Sigmoid colon (tissue), 6 donors: ENCODE measurements at regions not wholly inside any gene's neighbourhood (a gene's known extent, or its start where the extent isn't known, plus 50 kb on each side); places are given as distances from the start of the nearest gene placed in this dataset.

Experiments used
- DNase-seq: peaks from one replicate; pipeline ENCODE4 v3.0.0-alpha.2; 2019
- H3K27ac ChIP-seq, 4 donors: fragments of 200-600 bp; sonication (generic); one replicate each; pipeline ENCODE4 v1.5.1; 2016 to 2019; ENCODE audit warnings: mild to moderate bottlenecking in 1 of 4
- H3K27me3 ChIP-seq, 3 donors: fragments of 200-600 bp; sonication (generic); one replicate each; pipeline ENCODE4 v1.5.1; 2019; ENCODE audit warnings: mild to moderate bottlenecking in 1 of 3
- H3K36me3 ChIP-seq, 4 donors: fragments of 200-600 bp; sonication (generic); one replicate each; pipeline ENCODE4 v1.5.1; 2016 to 2019
- H3K4me1 ChIP-seq, 4 donors: fragments of 200-600 bp; sonication (generic); one replicate each; pipeline ENCODE4 v1.5.1; 2017 to 2019
- H3K4me3 ChIP-seq, 4 donors: fragments of 200-600 bp; sonication (generic); one replicate each; pipeline ENCODE4 v1.5.1; 2017 to 2019; ENCODE audit warnings: mild to moderate bottlenecking in 2 of 4, moderate library complexity in 1 of 4
- H3K9me3 ChIP-seq, 4 donors: fragments of 200-600 bp in 3 of 4; sonication (generic) in 3 of 4; one replicate each; pipeline versions ENCODE4 v1.5.1 to v1.6.1; 2013 to 2019
- EP300 ChIP-seq, 4 donors: sonication (generic); formaldehyde crosslinking; IDR thresholded peaks; one replicate each; pipeline ENCODE4 v1.6.1; 2017; ENCODE audit warnings: antibody characterized with exemption in 4 of 4
- POLR2A ChIP-seq, 2 donors: fragments of 450-650 bp; IDR thresholded peaks; one replicate each; pipeline ENCODE4 v1.6.1; 2016; ENCODE audit warnings: antibody characterized with exemption in 2 of 2, mild to moderate bottlenecking in 2 of 2, moderate library complexity in 2 of 2
- POLR2AphosphoS5 ChIP-seq, 4 donors: sonication (generic); formaldehyde crosslinking; IDR thresholded peaks; one replicate each; pipeline ENCODE4 v1.6.1; 2017; ENCODE audit warnings: antibody characterized with exemption in 4 of 4
- WGBS, 2 donors: extraction: QIAGEN DNeasy Blood & Tissue Kit; methylation state at CpG; one replicate each; pipeline ENCODE4 v1.1.7; 2013; 5-methylcytosine and 5-hydroxymethylcytosine counted together
- intact Hi-C: fragments of 100-400 bp; cut with DNase I; formaldehyde crosslinking; loops from one replicate; pipeline ENCODE4 v1.15.1; 2023
- TF ChIP-seq, protein P1 (sequence below), 4 experiments: fragments of 450-650 bp in 3 of 4; fragments of 200-600 bp in 1 of 4; IDR thresholded peaks; one replicate each; pipeline ENCODE4 v1.5.1; 2016 to 2019; ENCODE audit warnings: antibody characterized with exemption in 4 of 4, mild to moderate bottlenecking in 3 of 4, moderate library complexity in 2 of 4
- donor health status: healthy with polysubstance abuse.
- donor health status: healthy.

DNA sequence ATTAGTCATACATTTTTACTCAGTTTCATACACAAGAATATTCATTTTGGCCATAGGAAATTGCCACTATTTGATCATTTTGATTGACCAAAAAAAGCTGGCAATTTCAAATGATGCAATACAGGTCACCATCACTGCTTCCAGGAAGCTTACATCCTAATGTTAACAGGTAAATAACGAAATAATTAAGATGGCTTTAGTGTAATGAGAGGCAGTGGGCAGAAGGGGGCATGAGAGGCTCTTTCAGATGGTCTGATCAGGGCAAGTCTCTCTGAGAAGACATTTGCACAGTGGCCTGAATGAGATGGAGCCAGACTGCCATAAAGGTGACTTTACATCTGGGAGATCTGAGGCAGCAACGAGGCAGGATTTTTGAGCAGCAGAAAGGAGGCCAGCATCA is 170.7 kb downstream of the SLIT2 start:
- no peaks in the 10 kb centered on the region for H3K27me3 ChIP-seq
- peaks cover 0 to 29% (median 4%) of the 10 kb centered on the region in 4 donors for H3K4me1 ChIP-seq
- no peaks in the 10 kb centered on the region for H3K36me3 ChIP-seq
- intact Hi-C loops: loop anchor here (5.0 kb wide), 1 partner anchor 260 kb away; no protein-coding TSS in a partner anchor
- TF ChIP-seq POLR2A (IDR thresholded peaks at IDR 0.05): no peak
- TF ChIP-seq, protein P1, sequence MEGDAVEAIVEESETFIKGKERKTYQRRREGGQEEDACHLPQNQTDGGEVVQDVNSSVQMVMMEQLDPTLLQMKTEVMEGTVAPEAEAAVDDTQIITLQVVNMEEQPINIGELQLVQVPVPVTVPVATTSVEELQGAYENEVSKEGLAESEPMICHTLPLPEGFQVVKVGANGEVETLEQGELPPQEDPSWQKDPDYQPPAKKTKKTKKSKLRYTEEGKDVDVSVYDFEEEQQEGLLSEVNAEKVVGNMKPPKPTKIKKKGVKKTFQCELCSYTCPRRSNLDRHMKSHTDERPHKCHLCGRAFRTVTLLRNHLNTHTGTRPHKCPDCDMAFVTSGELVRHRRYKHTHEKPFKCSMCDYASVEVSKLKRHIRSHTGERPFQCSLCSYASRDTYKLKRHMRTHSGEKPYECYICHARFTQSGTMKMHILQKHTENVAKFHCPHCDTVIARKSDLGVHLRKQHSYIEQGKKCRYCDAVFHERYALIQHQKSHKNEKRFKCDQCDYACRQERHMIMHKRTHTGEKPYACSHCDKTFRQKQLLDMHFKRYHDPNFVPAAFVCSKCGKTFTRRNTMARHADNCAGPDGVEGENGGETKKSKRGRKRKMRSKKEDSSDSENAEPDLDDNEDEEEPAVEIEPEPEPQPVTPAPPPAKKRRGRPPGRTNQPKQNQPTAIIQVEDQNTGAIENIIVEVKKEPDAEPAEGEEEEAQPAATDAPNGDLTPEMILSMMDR (IDR thresholded peaks at IDR 0.05): peak; percentile 26 to 69 (median 61)
- TF ChIP-seq POLR2AphosphoS5 (IDR thresholded peaks at IDR 0.05): no peak
- no peak for TF ChIP-seq EP300 (IDR thresholded peaks at IDR 0.05)
- no peak overlapping the region for H3K4me3 ChIP-seq
- H3K9me3 ChIP-seq: no peaks in the 10 kb centered on the region
- H3K27ac ChIP-seq: no peak overlapping the region
- peak; percentile 67 for DNase-seq
- WGBS, 2 donors: 13 to 23% methylated on average over 2 of the region's 2 CpGs

DNA sequence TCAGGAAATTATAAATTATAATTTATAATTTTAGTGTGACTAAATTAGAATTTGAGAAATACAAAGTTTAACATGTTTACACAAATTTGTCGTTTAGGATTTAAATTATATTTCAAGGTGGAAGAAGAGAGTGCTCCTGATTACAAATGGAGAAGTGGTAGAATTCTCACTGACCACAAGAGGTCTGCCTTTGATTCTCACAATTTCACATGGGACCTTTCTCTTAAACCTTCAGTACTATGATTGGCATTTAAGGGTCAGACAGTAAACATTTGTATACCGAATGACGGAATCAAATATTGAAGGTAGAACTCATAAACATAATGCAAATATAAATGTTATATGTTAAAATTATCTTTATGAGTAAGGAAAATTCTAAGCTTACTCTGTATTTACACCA is 171.7 kb downstream of the SLIT2 start:
- DNase-seq: no peak
- Histone ChIP-seq H3K27ac (no peak overlapping the region), H3K27me3 (no peaks in the 10 kb centered on the region), H3K9me3 (no peaks in the 10 kb centered on the region), H3K36me3 (no peaks in the 10 kb centered on the region), H3K4me1 (peaks cover 0 to 25% (median 4%) of the 10 kb centered on the region in 4 donors), H3K4me3 (no peak overlapping the region)
- intact Hi-C loops: loop anchor here (5.0 kb wide), 1 partner anchor 259 kb away; no protein-coding TSS in a partner anchor
- no peak for TF ChIP-seq POLR2AphosphoS5 (IDR thresholded peaks at IDR 0.05)
- no peak for TF ChIP-seq EP300 (IDR thresholded peaks at IDR 0.05)
- TF ChIP-seq POLR2A (IDR thresholded peaks at IDR 0.05): no peak
- TF ChIP-seq, protein P1 (IDR thresholded peaks at IDR 0.05): no peak
- 81 to 88% methylated on average over 3 of the region's 3 CpGs for WGBS, 2 donors

DNA sequence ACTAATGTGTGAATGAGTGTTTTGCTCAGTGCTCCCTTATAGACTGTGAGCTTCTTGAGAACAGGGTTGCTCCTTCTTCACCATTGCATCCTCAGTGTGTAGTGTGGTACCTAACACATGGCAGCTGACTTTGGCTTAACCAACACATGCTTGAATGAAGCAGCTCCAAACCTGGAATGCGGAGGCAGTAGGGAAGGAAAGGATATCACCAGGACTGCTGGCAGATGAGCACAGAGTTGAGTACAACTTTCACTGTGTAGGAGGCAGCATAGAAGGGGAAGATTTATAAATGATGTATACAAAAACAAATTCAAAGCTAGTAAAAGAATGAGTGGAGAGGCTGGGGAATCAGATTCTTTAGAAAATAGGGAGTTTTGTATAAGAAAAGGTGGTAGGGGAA is 174.3 kb downstream of the SLIT2 start:
- intact Hi-C loops: loop anchor here (5.0 kb wide), 1 partner anchor 174 kb away; the partner anchor contains the start of gene SLIT2
- no peak overlapping the region for H3K4me3 ChIP-seq
- no peak overlapping the region for H3K27ac ChIP-seq
- H3K4me1 ChIP-seq: peaks cover 0 to 19% (median 14%) of the 10 kb centered on the region in 4 donors
- no peak for TF ChIP-seq POLR2AphosphoS5 (IDR thresholded peaks at IDR 0.05)
- 89 to 95% methylated on average over 1 of the region's 1 CpG for WGBS, 2 donors
- no peaks in the 10 kb centered on the region for H3K36me3 ChIP-seq
- DNase-seq: no peak
- no peaks in the 10 kb centered on the region for H3K9me3 ChIP-seq
- no peaks in the 10 kb centered on the region for H3K27me3 ChIP-seq

DNA sequence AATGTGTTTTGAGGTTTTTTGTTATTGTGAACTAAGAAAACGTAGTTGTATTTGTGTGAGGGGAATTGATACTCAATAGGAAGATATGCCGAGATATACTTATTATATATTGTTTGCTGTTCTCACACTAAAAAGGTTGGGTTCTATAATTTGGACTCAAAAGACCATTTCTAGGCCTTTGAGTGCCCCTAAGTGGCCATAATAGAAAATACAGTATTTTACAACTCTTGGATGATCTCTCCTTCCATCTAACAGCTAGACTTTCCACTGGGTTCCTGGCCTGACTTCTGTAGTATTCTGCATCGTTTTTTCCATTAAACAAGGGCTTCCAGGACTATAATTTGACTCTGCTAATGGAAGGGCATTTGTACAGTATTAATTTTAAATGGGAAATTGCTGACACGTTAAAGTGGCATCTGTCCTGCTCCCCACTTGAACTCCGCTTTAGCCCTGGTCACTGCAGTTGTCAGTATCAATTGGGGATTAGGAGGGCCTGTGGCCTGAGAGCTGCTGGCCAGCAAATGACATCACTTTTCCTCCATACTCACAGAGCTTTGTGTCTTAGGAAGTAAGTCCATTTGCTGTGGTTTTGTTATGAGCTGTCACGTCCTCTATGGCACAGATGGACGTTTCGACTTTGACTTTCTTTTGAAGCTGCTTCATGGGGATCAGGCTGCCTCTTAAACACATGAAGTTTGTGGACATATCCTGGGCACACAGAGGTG is 176.9 kb downstream of the SLIT2 start:
- intact Hi-C loops: loop anchor here (5.0 kb wide), 1 partner anchor 176 kb away; the partner anchor contains the start of gene SLIT2
- H3K4me3 ChIP-seq: no peak overlapping the region
- WGBS, 2 donors: 84 to 89% methylated on average over 8 of the region's 8 CpGs
- TF ChIP-seq, protein P1 (IDR thresholded peaks at IDR 0.05): no peak
- TF ChIP-seq POLR2A (IDR thresholded peaks at IDR 0.05) (no peak), POLR2AphosphoS5 (IDR thresholded peaks at IDR 0.05) (no peak), EP300 (IDR thresholded peaks at IDR 0.05) (no peak)
- no peak overlapping the region for H3K27ac ChIP-seq
- DNase-seq: no peak
- H3K36me3 ChIP-seq: no peaks in the 10 kb centered on the region
- H3K27me3 ChIP-seq: no peaks in the 10 kb centered on the region
- no peaks in the 10 kb centered on the region for H3K9me3 ChIP-seq
- H3K4me1 ChIP-seq: peaks cover 0 to 42% (median 30%) of the 10 kb centered on the region in 4 donors

DNA sequence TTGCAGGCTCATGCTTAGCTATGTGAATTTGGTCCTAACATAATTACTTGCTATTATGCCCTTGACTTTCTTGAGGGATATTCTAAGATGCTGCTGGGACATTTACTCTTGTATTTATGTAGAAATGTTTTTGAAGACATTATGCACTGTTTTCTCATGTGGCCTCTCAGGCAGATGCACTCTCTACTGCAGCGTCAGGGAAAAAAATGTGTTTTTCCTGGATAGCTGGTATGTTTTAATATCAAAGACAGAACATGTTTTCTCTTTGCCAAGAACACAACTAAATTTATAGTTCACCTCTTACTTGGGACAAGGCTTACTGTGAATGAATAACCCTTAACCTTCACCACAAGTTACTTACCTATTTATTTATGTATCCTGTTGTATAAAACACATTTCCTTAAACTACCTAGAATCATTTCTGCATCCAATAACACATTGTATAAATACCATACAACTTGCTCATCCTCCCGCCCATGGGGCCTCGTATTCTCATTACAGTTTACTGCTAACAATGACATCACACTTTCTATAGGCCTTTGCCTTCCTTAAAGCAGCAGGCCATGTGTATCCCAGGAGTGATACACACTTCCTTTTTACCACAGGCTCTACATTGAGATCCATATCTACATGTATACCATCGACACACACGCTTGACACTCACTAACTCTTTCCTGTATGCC is 178.7 kb downstream of the SLIT2 start:
- WGBS, 2 donors: 64 to 65% methylated on average over 5 of the region's 5 CpGs
- no peak overlapping the region for H3K4me3 ChIP-seq
- H3K36me3 ChIP-seq: no peaks in the 10 kb centered on the region
- intact Hi-C loops: no loop called here
- DNase-seq: no peak
- peak overlapping the region in 3 of 4 donors; percentile 67 to 77 (median 75) for H3K27ac ChIP-seq
- no peak for TF ChIP-seq POLR2A (IDR thresholded peaks at IDR 0.05)
- TF ChIP-seq, protein P1 (IDR thresholded peaks at IDR 0.05): no peak
- TF ChIP-seq EP300 (IDR thresholded peaks at IDR 0.05): no peak
- TF ChIP-seq POLR2AphosphoS5 (IDR thresholded peaks at IDR 0.05): no peak
- no peaks in the 10 kb centered on the region for H3K27me3 ChIP-seq
- peaks cover 0 to 54% (median 40%) of the 10 kb centered on the region in 4 donors for H3K4me1 ChIP-seq
- H3K9me3 ChIP-seq: no peaks in the 10 kb centered on the region
